IMR-90 (cell line): ENCODE measurements at regions not wholly inside any gene's neighbourhood (a gene's known extent, or its start where the extent isn't known, plus 50 kb on each side); places are given as distances from the start of the nearest gene placed in this dataset.
"Not testable (repeated sequence)": the region's sequence is repeated elsewhere in the genome, so short reads cannot be mapped to it uniquely, and the experiment has no call there.

Experiments used
- ATAC-seq: fragments of 200-7000 bp; cut with Tn5 transposase; 2 replicates; pipeline ENCODE4 v1.9.1; 2020; ENCODE audit warnings: low read depth, mild to moderate bottlenecking, moderate library complexity
- BruUV-seq: library from RNA; stranded (reverse); fragments of 400-500 nt; replicated peaks from 2 replicates; lab custom pipeline; 2021; lab: Mats Ljungman, UMichigan
- CTCF ChIA-PET: fragments of 300-600 bp; formaldehyde crosslinking; extraction: SDS; loops from one replicate; lab custom pipeline; 2021; ENCODE audit warnings: antibody characterized with exemption; lab: Yijun Ruan, JAX
- POLR2A ChIA-PET: fragments of 300-600 bp; sonication (Branson Sonifier 250); formaldehyde crosslinking; loops from one replicate; lab custom pipeline; 2022; ENCODE audit warnings: antibody characterized with exemption; ENCODE audit not compliant: unreplicated experiment; lab: Charles Lee
- DNase-seq: peaks from one replicate; pipeline ENCODE4 v3.0.0; 2013
- H2AFZ ChIP-seq: replicated peaks from 2 replicates; pipeline ENCODE3; 2013; ENCODE audit warnings: low read length, mild to moderate bottlenecking; ENCODE audit not compliant: poor library complexity
- H2AK5ac ChIP-seq: 2 replicates; pipeline ENCODE4 v1.6.1; 2013; ENCODE audit warnings: low read depth, low read length, inconsistent platforms
- H2AK9ac ChIP-seq: replicated peaks from 2 replicates; pipeline ENCODE3; 2013; ENCODE audit warnings: mild to moderate bottlenecking, low read depth, low read length, moderate library complexity; ENCODE audit not compliant: poor library complexity
- H2BK120ac ChIP-seq: 2 replicates; pipeline ENCODE4 v1.6.1; 2013; ENCODE audit warnings: low read depth, low read length, inconsistent platforms
- H2BK15ac ChIP-seq: 3 replicates; pipeline ENCODE4 v1.6.1; 2013; ENCODE audit warnings: low read depth, low read length, inconsistent platforms
- H2BK20ac ChIP-seq: 2 replicates; pipeline ENCODE4 v1.6.1; 2013; ENCODE audit warnings: low read depth, mild to moderate bottlenecking, inconsistent platforms, low read length, moderate library complexity
- H2BK5ac ChIP-seq: 2 replicates; pipeline ENCODE4 v1.6.1; 2013; ENCODE audit warnings: mild to moderate bottlenecking, low read depth, low read length, inconsistent platforms; ENCODE audit not compliant: poor library complexity, severe bottlenecking
- H3K14ac ChIP-seq: replicated peaks from 2 replicates; pipeline ENCODE4 v1.6.1; 2013; ENCODE audit warnings: low read depth, low read length, inconsistent platforms
- H3K18ac ChIP-seq: 2 replicates; pipeline ENCODE4 v1.6.1; 2013; ENCODE audit warnings: low read depth, low read length, control low read depth
- H3K23ac ChIP-seq: 2 replicates; pipeline ENCODE4 v1.6.1; 2013; ENCODE audit warnings: low read depth, low read length, inconsistent platforms
- H3K27ac ChIP-seq: 2 replicates; pipeline ENCODE4 v1.5.1; 2013; ENCODE audit warnings: mild to moderate bottlenecking, control low read depth, low read length; ENCODE audit not compliant: insufficient read depth
- H3K27me3 ChIP-seq: 2 replicates; pipeline ENCODE4 v1.6.1; 2013; ENCODE audit warnings: low read length; ENCODE audit not compliant: control insufficient read depth, insufficient read depth
- H3K36me3 ChIP-seq: 2 replicates; pipeline ENCODE4 v1.6.1; 2013; ENCODE audit warnings: low read length, mixed read lengths; ENCODE audit not compliant: control insufficient read depth, insufficient read depth
- H3K4ac ChIP-seq: 2 replicates; pipeline ENCODE4 v1.6.1; 2013; ENCODE audit warnings: low read depth, low read length, inconsistent platforms
- H3K4me1 ChIP-seq: 2 replicates; pipeline ENCODE4 v1.6.1; 2013; ENCODE audit warnings: low read length, mixed read lengths; ENCODE audit not compliant: control insufficient read depth, insufficient read depth
- H3K4me2 ChIP-seq: 2 replicates; pipeline ENCODE4 v1.6.1; 2013; ENCODE audit warnings: low read depth, mild to moderate bottlenecking, control low read depth, low read length, moderate library complexity
- H3K4me3 ChIP-seq: 2 replicates; pipeline ENCODE4 v1.5.1; 2013; ENCODE audit warnings: low read depth, mild to moderate bottlenecking, control low read depth, low read length, moderate library complexity; ENCODE audit not compliant: insufficient read depth
- H3K56ac ChIP-seq: 2 replicates; pipeline ENCODE4 v1.6.1; 2013; ENCODE audit warnings: low read length, inconsistent platforms; ENCODE audit not compliant: insufficient read depth; ENCODE audit errors: extremely low read depth
- H3K79me1 ChIP-seq, 2 experiments: 2 replicates each; pipeline ENCODE4 v1.6.1; 2013; ENCODE audit warnings: low read length in 2 of 2, inconsistent platforms in 1 of 2, low read depth in 1 of 2
- H3K9ac ChIP-seq: 2 replicates; pipeline ENCODE4 v1.6.1; 2013; ENCODE audit warnings: low read depth, low read length, control low read depth
- H3K9me1 ChIP-seq: 2 replicates; pipeline ENCODE4 v1.6.1; 2013; ENCODE audit warnings: low read length, inconsistent platforms; ENCODE audit not compliant: insufficient read depth
- H3K9me3 ChIP-seq: 2 replicates; pipeline ENCODE4 v1.6.1; 2013; ENCODE audit warnings: low read length; ENCODE audit not compliant: control insufficient read depth, insufficient read depth
- H4K20me1 ChIP-seq: 2 replicates; pipeline ENCODE4 v1.6.1; 2013; ENCODE audit warnings: low read length, inconsistent platforms; ENCODE audit not compliant: insufficient read depth
- H4K5ac ChIP-seq: 2 replicates; pipeline ENCODE4 v1.6.1; 2013; ENCODE audit warnings: mild to moderate bottlenecking, low read depth, low read length, control low read depth
- H4K8ac ChIP-seq, 2 experiments: 2 replicates each; pipeline ENCODE4 v1.6.1; 2013; ENCODE audit warnings: low read depth in 2 of 2, low read length in 2 of 2, control low read depth in 1 of 2, inconsistent platforms in 1 of 2
- H4K91ac ChIP-seq: 2 replicates; pipeline ENCODE4 v1.6.1; 2013; ENCODE audit warnings: low read depth, low read length, inconsistent platforms; ENCODE audit not compliant: insufficient read depth
- whole genome bisulfite sequencing, 2 experiments: methylation state at CpG; one replicate each; pipeline versions ENCODE4 v1.1.5 to v1.1.7; 2013; ENCODE audit warnings: missing lambda C conversion rate in 2 of 2; ENCODE audit not compliant: insufficient read length in 1 of 2; ENCODE audit errors: extremely low coverage in 2 of 2; 5-methylcytosine and 5-hydroxymethylcytosine counted together
- dilution Hi-C: fragments of 300-500 bp; cut with HindIII; formaldehyde crosslinking; loops from one replicate; pipeline ENCODE4 v1.14.3; 2018; ENCODE audit warnings: low sequenced_read_pairs; ENCODE audit not compliant: unreplicated experiment
- in situ Hi-C: fragments of 300-500 bp; cut with MboI; formaldehyde crosslinking; loops from 3 replicates; pipeline ENCODE4 v1.14.3; 2019; ENCODE audit warnings: low sequenced_read_pairs, inconsistent platforms, mixed read lengths
- intact Hi-C: fragments of 100-400 bp; cut with micrococcal nuclease; formaldehyde crosslinking; loops from 2 replicates; pipeline ENCODE4 v1.10.0; 2022

DNA sequence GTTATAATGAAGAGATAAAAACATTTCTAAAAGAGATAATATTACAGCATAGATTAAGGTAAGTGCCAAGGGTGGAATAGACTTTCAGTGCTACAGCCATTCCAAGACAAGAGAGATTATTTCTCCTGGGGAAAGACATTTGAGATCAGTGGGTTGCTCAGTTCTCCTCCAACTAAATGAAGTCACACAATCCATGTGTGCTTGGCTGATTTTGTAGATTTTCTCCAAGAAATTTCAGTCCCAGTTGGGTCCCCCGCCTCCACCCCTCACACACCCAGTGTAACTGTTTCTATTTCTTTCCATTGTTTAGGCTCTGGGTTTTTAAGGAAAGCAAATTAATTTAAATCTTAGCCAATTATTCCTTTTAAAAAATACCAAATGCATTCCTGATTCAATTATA is 50.5 kb upstream of the KIF2A start:
- H3K23ac ChIP-seq, H2AK9ac ChIP-seq, H3K9me1 ChIP-seq, H3K56ac ChIP-seq, H3K4me1 ChIP-seq, H3K4ac ChIP-seq, H3K14ac ChIP-seq, dilution Hi-C loops, BruUV-seq, H4K5ac ChIP-seq, in situ Hi-C loops, H3K27ac ChIP-seq, POLR2A ChIA-PET, H2AK5ac ChIP-seq, H3K9me3 ChIP-seq, H2BK5ac ChIP-seq, H3K79me1 ChIP-seq, H3K36me3 ChIP-seq, H2BK20ac ChIP-seq, H3K9ac ChIP-seq, H4K8ac ChIP-seq, H4K91ac ChIP-seq, H4K20me1 ChIP-seq, ATAC-seq, intact Hi-C loops, H2AFZ ChIP-seq, DNase-seq, H3K4me2 ChIP-seq, H3K4me3 ChIP-seq, H3K27me3 ChIP-seq, H3K18ac ChIP-seq, H2BK15ac ChIP-seq, H2BK120ac ChIP-seq, CTCF ChIA-PET: not testable (repeated sequence)
- no CpG with 5 or more reads among the region's 1 CpG for WGBS, 2 experiments
